ENCODE measurements at regions not wholly inside any gene's neighbourhood (a gene's known extent, or its start where the extent isn't known, plus 50 kb on each side); places are given as distances from the start of the nearest gene placed in this dataset.
"Not testable (repeated sequence)": the region's sequence is repeated elsewhere in the genome, so short reads cannot be mapped to it uniquely, and the experiment has no call there.

GRCh38 chr6:97978855-97979271 is 695.8 kb upstream of the MMS22L start:
- DNase-seq (ENCODE audit: extremely low read depth, low read depth), result no peak
- TF ChIP-seq CTCF (IDR thresholded peaks at IDR 0.05; ENCODE audit: low read depth, low read length, missing control alignments), result no peak
- H3K4me3 ChIP-seq (replicated peaks; ENCODE audit: low read depth, low read length), result no peak overlapping the region

- not testable (repeated sequence) for DNase-seq (ENCODE audit: extremely low read depth, low read depth)
Measured at GRCh38 chr6:97979285-97979684, 696.3 kb upstream of the MMS22L start.

GRCh38 chr6:97989451-97989850 is 706.4 kb upstream of the MMS22L start:
- no peak overlapping the region for H3K4me3 ChIP-seq (replicated peaks; ENCODE audit: low read depth, low read length)
- no peak for DNase-seq (ENCODE audit: extremely low read depth, low read depth)
- no peak for TF ChIP-seq CTCF (IDR thresholded peaks at IDR 0.05; ENCODE audit: low read depth, low read length, missing control alignments)

More at GRCh38 chr6:97979285-97979684, 696.3 kb upstream of the MMS22L start:
- not testable (repeated sequence) for H3K4me3 ChIP-seq (replicated peaks; ENCODE audit: low read depth, low read length)

- no peak for DNase-seq (ENCODE audit: extremely low read depth, low read depth)
- no peak overlapping the region for H3K4me3 ChIP-seq (replicated peaks; ENCODE audit: low read depth, low read length)
- no peak for TF ChIP-seq CTCF (IDR thresholded peaks at IDR 0.05; ENCODE audit: low read depth, low read length, missing control alignments)
Measured at GRCh38 chr6:97995158-97995557, 712.1 kb upstream of the MMS22L start.

GRCh38 chr6:98002678-98003077 is 719.7 kb upstream of the MMS22L start:
- no peak for DNase-seq (ENCODE audit: extremely low read depth, low read depth)
- no peak for TF ChIP-seq CTCF (IDR thresholded peaks at IDR 0.05; ENCODE audit: low read depth, low read length, missing control alignments)
- no peak overlapping the region for H3K4me3 ChIP-seq (replicated peaks; ENCODE audit: low read depth, low read length)

- no peak for DNase-seq (ENCODE audit: extremely low read depth, low read depth)
- H3K4me3 ChIP-seq (replicated peaks; ENCODE audit: low read depth, low read length), result no peak overlapping the region
- TF ChIP-seq CTCF (IDR thresholded peaks at IDR 0.05; ENCODE audit: low read depth, low read length, missing control alignments), result no peak
Measured at GRCh38 chr6:98014442-98015201, 731.6 kb upstream of the MMS22L start.

GRCh38 chr6:98016565-98016964 is 733.5 kb upstream of the MMS22L start:
- no peak for TF ChIP-seq CTCF (IDR thresholded peaks at IDR 0.05; ENCODE audit: low read depth, low read length, missing control alignments)
- H3K4me3 ChIP-seq (replicated peaks; ENCODE audit: low read depth, low read length), result no peak overlapping the region
- no peak for DNase-seq (ENCODE audit: extremely low read depth, low read depth)
